GM06990 (cell line): ENCODE measurements at regions not wholly inside any gene's neighbourhood (a gene's known extent, or its start where the extent isn't known, plus 50 kb on each side); places are given as distances from the start of the nearest gene placed in this dataset.

Experiments used
- DNase-seq: peaks from one replicate; pipeline ENCODE4 v3.0.0-alpha.2; 2011; ENCODE audit not compliant: insufficient read length; ENCODE audit errors: extremely low read depth
- H3K27me3 ChIP-seq: replicated peaks from 2 replicates; pipeline ENCODE4 v1.6.0; 2011; ENCODE audit warnings: low read length; ENCODE audit not compliant: control insufficient read depth, insufficient read depth
- H3K36me3 ChIP-seq: 2 replicates; pipeline ENCODE4 v1.5.1; 2011; ENCODE audit warnings: low read length; ENCODE audit not compliant: control insufficient read depth, insufficient read depth
- H3K4me3 ChIP-seq: replicated peaks from 2 replicates; pipeline ENCODE4 v1.5.1; 2011; ENCODE audit warnings: low read depth, mild to moderate bottlenecking, control low read depth, low read length
- CTCF ChIP-seq: IDR thresholded peaks from 2 replicates; pipeline ENCODE4 v1.5.1; 2011; ENCODE audit warnings: low read length, control low read depth, mild to moderate bottlenecking, inconsistent platforms; ENCODE audit not compliant: insufficient read depth, poor library complexity, severe bottlenecking

GRCh38 chr4:112858751-112859150 is 190.7 kb upstream of the ANK2 start:
- H3K4me3 ChIP-seq: no peak overlapping the region
- DNase-seq: no peak
- no peaks in the 10 kb centered on the region for H3K36me3 ChIP-seq
- H3K27me3 ChIP-seq: no peaks in the 10 kb centered on the region
- no peak for TF ChIP-seq CTCF

- H3K4me3 ChIP-seq: no peak overlapping the region
- no peaks in the 10 kb centered on the region for H3K36me3 ChIP-seq
- H3K27me3 ChIP-seq: no peaks in the 10 kb centered on the region
- DNase-seq: no peak
- TF ChIP-seq CTCF: no peak
These were observed 189.8 kb upstream of the ANK2 start for GRCh38 chr4:112859456-112860184.

GRCh38 chr4:112860830-112861690 is 188.4 kb upstream of the ANK2 start:
- Histone ChIP-seq H3K36me3 (no peaks in the 10 kb centered on the region), H3K4me3 (no peak overlapping the region), H3K27me3 (no peaks in the 10 kb centered on the region)
- no peak for TF ChIP-seq CTCF
- DNase-seq: no peak

- H3K27me3 ChIP-seq: no peaks in the 10 kb centered on the region
- TF ChIP-seq CTCF: no peak
- no peak for DNase-seq
- H3K4me3 ChIP-seq: no peak overlapping the region
- H3K36me3 ChIP-seq: no peaks in the 10 kb centered on the region
These were observed 187.5 kb upstream of the ANK2 start for GRCh38 chr4:112861691-112862674.

GRCh38 chr4:112865443-112865842 is 184.0 kb upstream of the ANK2 start:
- no peak for DNase-seq

More at GRCh38 chr4:112865443-112865842, 184.0 kb upstream of the ANK2 start:
- Histone ChIP-seq H3K36me3 (no peaks in the 10 kb centered on the region), H3K4me3 (no peak overlapping the region), H3K27me3 (no peaks in the 10 kb centered on the region)
- no peak for TF ChIP-seq CTCF
